Fibroblast of the aortic adventitia (primary cell): ENCODE measurements at regions not wholly inside any gene's neighbourhood (a gene's known extent, or its start where the extent isn't known, plus 50 kb on each side); places are given as distances from the start of the nearest gene placed in this dataset.

Source experiments
- DNase-seq: peaks from one replicate; pipeline ENCODE4 v3.0.0-alpha.2; 2010; ENCODE audit warnings: low read depth
- H3K4me3 ChIP-seq: 2 replicates; pipeline ENCODE4 v1.5.1; 2011; ENCODE audit warnings: low read depth, mild to moderate bottlenecking, control low read depth, low read length, moderate library complexity
- CTCF ChIP-seq: IDR thresholded peaks from 2 replicates; pipeline ENCODE4 v1.5.1; 2011; ENCODE audit warnings: mild to moderate bottlenecking, low read length, control low read depth, inconsistent platforms; ENCODE audit not compliant: insufficient read depth

- H3K4me3 ChIP-seq: no peak overlapping the region
- no peak for DNase-seq
- TF ChIP-seq CTCF: no peak
These were observed 114.0 kb upstream of the CDKN3 start for GRCh38 chr14:54282849-54283248.

- no peak overlapping the region for H3K4me3 ChIP-seq
- no peak for TF ChIP-seq CTCF
- no peak for DNase-seq
These were observed 111.8 kb upstream of the CDKN3 start for GRCh38 chr14:54285030-54285429.

- no peak overlapping the region for H3K4me3 ChIP-seq
- DNase-seq: peak; percentile 54
- no peak for TF ChIP-seq CTCF
These were observed 105.2 kb upstream of the CDKN3 start for GRCh38 chr14:54291491-54292191.

- H3K4me3 ChIP-seq: no peak overlapping the region
- no peak for TF ChIP-seq CTCF
- no peak for DNase-seq
These were observed 102.0 kb upstream of the CDKN3 start for GRCh38 chr14:54294802-54295201.

- H3K4me3 ChIP-seq: no peak overlapping the region
- peak; percentile 98 for DNase-seq
- no peak for TF ChIP-seq CTCF
These were observed 97.1 kb upstream of the CDKN3 start for GRCh38 chr14:54299410-54300363.

- TF ChIP-seq CTCF: no peak
- no peak overlapping the region for H3K4me3 ChIP-seq
- DNase-seq: no peak
These were observed 95.9 kb upstream of the CDKN3 start for GRCh38 chr14:54300881-54301280.
